ENCODE measurements at regions not wholly inside any gene's neighbourhood (a gene's known extent, or its start where the extent isn't known, plus 50 kb on each side); places are given as distances from the start of the nearest gene placed in this dataset.
"Not testable (repeated sequence)": the region's sequence is repeated elsewhere in the genome, so short reads cannot be mapped to it uniquely, and the experiment has no call there.

GRCh38 chr3:130569461-130570365 lies 52.7 kb downstream of the COL6A6 start:
- no peaks in the 10 kb centered on the region for H3K9me3 Mint-ChIP-seq
- no peak overlapping the region for H3K27ac Mint-ChIP-seq
- POLR2A ChIA-PET, result no interaction called here
- H3K27me3 Mint-ChIP-seq, result peaks cover 11% of the 10 kb centered on the region
- H3K4me1 Mint-ChIP-seq, result no peaks in the 10 kb centered on the region
- no peak for DNase-seq
- H3K36me3 Mint-ChIP-seq (ENCODE audit: low read depth), result no peaks in the 10 kb centered on the region
- CTCF ChIA-PET, result no interaction called here
- no peak overlapping the region for H3K4me3 Mint-ChIP-seq

DNA sequence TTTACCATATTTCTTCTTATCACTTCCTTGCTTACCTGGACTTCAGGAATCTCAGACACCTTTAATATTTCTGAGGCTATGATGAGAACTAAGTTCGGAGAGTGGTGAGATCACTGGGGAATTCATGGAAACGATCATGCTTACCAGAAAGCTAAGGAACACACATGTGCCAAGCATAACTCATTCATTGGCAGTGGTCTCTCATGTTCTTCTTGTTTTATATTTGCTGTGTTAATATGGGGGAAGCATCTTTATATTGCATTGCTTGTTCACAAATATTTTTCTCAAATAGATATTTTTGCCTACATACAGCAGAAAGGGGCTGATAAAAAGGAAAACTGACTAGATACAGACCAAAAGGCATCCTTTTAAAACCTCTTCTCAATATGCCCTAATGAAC lies 55.8 kb downstream of the COL6A6 start:
- Mint-ChIP-seq H3K9me3 (no peaks in the 10 kb centered on the region), H3K36me3 (ENCODE audit: low read depth) (no peaks in the 10 kb centered on the region), H3K27ac (no peak overlapping the region), H3K4me1 (no peaks in the 10 kb centered on the region), H3K4me3 (no peak overlapping the region), H3K27me3 (peaks cover 9% of the 10 kb centered on the region)
- CTCF ChIA-PET, result no interaction called here
- DNase-seq, result no peak
- POLR2A ChIA-PET, result no interaction called here

- Mint-ChIP-seq H3K27ac (no peak overlapping the region), H3K4me3 (no peak overlapping the region), H3K27me3 (peaks cover 16% of the 10 kb centered on the region), H3K4me1 (no peaks in the 10 kb centered on the region), H3K9me3 (no peaks in the 10 kb centered on the region), H3K36me3 (ENCODE audit: low read depth) (no peaks in the 10 kb centered on the region)
- ChIA-PET POLR2A (no interaction called here), CTCF (no interaction called here)
- DNase-seq, result no peak
These were observed 59.6 kb downstream of the COL6A6 start for GRCh38 chr3:130576375-130577266.

- H3K4me3 Mint-ChIP-seq, result no peak overlapping the region
- no peaks in the 10 kb centered on the region for H3K9me3 Mint-ChIP-seq
- no peak overlapping the region for H3K27ac Mint-ChIP-seq
- H3K4me1 Mint-ChIP-seq, result no peaks in the 10 kb centered on the region
- ChIA-PET CTCF (no interaction called here), POLR2A (no interaction called here)
- H3K36me3 Mint-ChIP-seq (ENCODE audit: low read depth), result no peaks in the 10 kb centered on the region
- peaks cover 13% of the 10 kb centered on the region for H3K27me3 Mint-ChIP-seq
- DNase-seq, result no peak
These were observed 65.6 kb downstream of the COL6A6 start for GRCh38 chr3:130582457-130583153.

DNA sequence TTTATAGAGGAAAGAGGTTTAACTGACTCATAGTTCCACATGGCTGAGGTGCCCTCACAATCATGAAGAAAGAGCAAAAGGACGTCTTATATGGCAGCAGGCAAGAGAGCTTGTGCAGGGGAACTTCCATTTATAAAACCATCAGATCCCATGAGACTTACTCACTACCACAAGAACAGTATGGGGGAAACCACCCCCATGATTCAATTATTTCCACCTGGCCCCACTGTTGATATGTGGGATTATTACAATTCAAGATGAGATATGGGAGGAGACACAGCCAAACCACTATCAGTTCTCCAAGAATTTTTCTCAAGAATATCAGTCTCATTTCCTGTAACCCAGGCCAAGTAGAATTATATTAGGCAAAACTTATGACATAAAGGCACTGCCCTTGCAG lies 77.8 kb downstream of the COL6A6 start:
- H3K36me3 Mint-ChIP-seq (ENCODE audit: low read depth); H3K27ac Mint-ChIP-seq; H3K4me3 Mint-ChIP-seq; H3K4me1 Mint-ChIP-seq; H3K9me3 Mint-ChIP-seq; H3K27me3 Mint-ChIP-seq; DNase-seq; POLR2A ChIA-PET; CTCF ChIA-PET: not testable (repeated sequence)

DNA sequence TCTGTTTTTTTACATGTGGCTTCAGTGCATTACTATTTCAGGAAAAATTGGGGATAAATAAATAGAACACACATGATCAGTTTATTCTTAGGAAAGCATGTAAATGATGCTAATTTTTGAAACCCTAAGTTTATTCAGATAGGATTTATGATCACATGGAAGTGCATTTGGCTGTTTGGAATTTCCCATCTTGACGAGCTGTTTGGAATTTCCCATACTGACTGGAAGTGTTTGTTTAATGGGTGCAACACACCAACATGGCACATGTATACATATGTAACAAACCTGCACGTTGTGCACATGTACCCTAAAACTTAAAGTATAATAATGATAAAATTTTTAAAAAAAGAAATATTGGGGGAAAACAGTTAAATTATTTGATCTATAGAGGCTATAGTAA lies 79.5 kb downstream of the COL6A6 start:
- H3K27ac Mint-ChIP-seq, result no peak overlapping the region
- H3K36me3 Mint-ChIP-seq (ENCODE audit: low read depth), result no peaks in the 10 kb centered on the region
- DNase-seq, result no peak
- POLR2A ChIA-PET, result no interaction called here
- H3K4me3 Mint-ChIP-seq, result no peak overlapping the region
- no peaks in the 10 kb centered on the region for H3K9me3 Mint-ChIP-seq
- peaks cover 9% of the 10 kb centered on the region for H3K27me3 Mint-ChIP-seq
- no peaks in the 10 kb centered on the region for H3K4me1 Mint-ChIP-seq
- CTCF ChIA-PET, result no interaction called here

- Mint-ChIP-seq H3K36me3 (ENCODE audit: low read depth) (no peaks in the 10 kb centered on the region), H3K9me3 (peaks cover 6% of the 10 kb centered on the region), H3K4me1 (no peaks in the 10 kb centered on the region), H3K27ac (no peak overlapping the region), H3K4me3 (no peak overlapping the region), H3K27me3 (peaks cover 2% of the 10 kb centered on the region)
- CTCF ChIA-PET, result interaction anchor here (0.7 kb wide), 1 partner anchor 13 kb away, joined by 5 read pairs; no protein-coding TSS in a partner anchor
- POLR2A ChIA-PET, result no interaction called here
- no peak for DNase-seq
These were observed 84.5 kb downstream of the COL6A6 start for GRCh38 chr3:130601442-130601971.

GRCh38 chr3:130604806-130605205 lies 87.8 kb downstream of the COL6A6 start:
- POLR2A ChIA-PET, result no interaction called here
- peaks cover 2% of the 10 kb centered on the region for H3K27me3 Mint-ChIP-seq
- no peaks in the 10 kb centered on the region for H3K4me1 Mint-ChIP-seq
- H3K4me3 Mint-ChIP-seq, result no peak overlapping the region
- no peak overlapping the region for H3K27ac Mint-ChIP-seq
- CTCF ChIA-PET, result no interaction called here
- no peak for DNase-seq
- H3K36me3 Mint-ChIP-seq (ENCODE audit: low read depth), result no peaks in the 10 kb centered on the region
- peaks cover 18% of the 10 kb centered on the region for H3K9me3 Mint-ChIP-seq

DNA sequence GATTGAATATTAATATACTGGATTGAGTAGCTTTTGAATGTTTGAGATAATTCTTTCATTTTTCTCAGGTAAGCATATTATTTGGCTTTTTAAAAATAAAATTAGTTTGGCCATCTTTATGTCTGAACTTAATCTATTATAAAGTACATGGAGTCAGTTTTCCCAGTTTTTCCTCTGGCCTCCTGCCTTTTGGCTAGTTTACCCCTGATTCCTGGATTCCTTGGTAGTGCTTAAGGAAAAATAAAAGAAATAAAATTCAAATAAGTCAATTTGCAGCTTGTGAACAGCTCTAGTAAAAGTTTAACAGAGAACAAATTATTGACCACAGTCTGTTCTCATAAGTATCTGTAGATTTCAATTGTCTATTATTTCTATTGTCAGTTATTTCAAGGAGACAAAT lies 89.4 kb downstream of the COL6A6 start:
- no peak overlapping the region for H3K4me3 Mint-ChIP-seq
- ChIA-PET POLR2A (no interaction called here), CTCF (no interaction called here)
- no peaks in the 10 kb centered on the region for H3K27me3 Mint-ChIP-seq
- H3K27ac Mint-ChIP-seq, result no peak overlapping the region
- H3K36me3 Mint-ChIP-seq (ENCODE audit: low read depth), result no peaks in the 10 kb centered on the region
- H3K4me1 Mint-ChIP-seq, result no peaks in the 10 kb centered on the region
- peaks cover 19% of the 10 kb centered on the region for H3K9me3 Mint-ChIP-seq
- DNase-seq, result no peak

GRCh38 chr3:130607553-130608154 lies 90.7 kb downstream of the COL6A6 start:
- Mint-ChIP-seq H3K4me1 (no peaks in the 10 kb centered on the region), H3K27ac (no peak overlapping the region)

DNA sequence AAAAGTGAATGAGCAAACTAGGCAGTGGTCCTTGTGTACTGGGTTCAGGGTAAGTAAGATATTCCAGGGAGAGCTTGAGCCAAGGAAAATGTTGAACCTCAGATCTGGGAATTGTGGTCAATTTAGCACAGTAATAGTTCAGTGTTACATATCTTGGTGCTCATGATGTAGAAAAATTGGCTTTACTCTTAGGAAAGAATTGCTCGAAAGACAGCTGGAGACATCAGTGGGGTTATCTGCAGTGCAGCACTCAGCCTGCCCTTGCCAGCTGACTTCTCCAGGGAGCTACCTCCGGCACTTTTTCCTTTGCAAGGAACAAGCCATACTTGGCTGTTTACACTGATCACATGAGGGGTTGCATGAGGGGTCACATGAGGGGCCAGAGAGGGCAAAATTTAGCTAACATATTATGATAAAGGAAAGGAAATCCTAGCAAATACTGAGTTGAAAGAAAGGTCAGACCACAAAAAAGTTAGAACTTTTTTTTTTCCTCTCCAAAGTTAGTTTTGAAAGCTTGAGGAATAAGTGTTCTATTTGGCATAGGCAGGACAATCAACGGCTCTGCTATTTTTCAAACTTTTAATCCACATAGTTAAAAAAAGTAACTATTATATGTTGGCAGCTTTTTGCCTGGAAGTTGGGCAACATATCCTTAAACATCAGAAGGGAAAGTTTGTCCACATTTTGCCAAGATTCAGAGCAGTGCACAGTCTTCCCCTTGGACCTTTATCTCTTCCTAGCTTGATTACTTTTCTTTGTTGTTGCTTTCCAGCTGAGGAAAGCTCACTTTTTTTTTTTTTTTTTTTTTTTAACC lies 92.4 kb downstream of the COL6A6 start:
- Mint-ChIP-seq H3K4me3 (no peak overlapping the region), H3K27ac (no peak overlapping the region), H3K4me1 (no peaks in the 10 kb centered on the region), H3K27me3 (no peaks in the 10 kb centered on the region), H3K9me3 (peaks cover 19% of the 10 kb centered on the region), H3K36me3 (ENCODE audit: low read depth) (no peaks in the 10 kb centered on the region)
- CTCF ChIA-PET, result interaction anchor here (0.6 kb wide), 1 partner anchor 324 kb away, joined by 3 read pairs; no protein-coding TSS in a partner anchor
- no peak for DNase-seq
- POLR2A ChIA-PET, result no interaction called here

More at GRCh38 chr3:130607553-130608154, 90.7 kb downstream of the COL6A6 start:
- POLR2A ChIA-PET, result no interaction called here
- CTCF ChIA-PET, result no interaction called here
- Mint-ChIP-seq H3K9me3 (peaks cover 19% of the 10 kb centered on the region), H3K36me3 (ENCODE audit: low read depth) (no peaks in the 10 kb centered on the region), H3K27me3 (no peaks in the 10 kb centered on the region), H3K4me3 (no peak overlapping the region)
- DNase-seq, result no peak

- Mint-ChIP-seq H3K36me3 (ENCODE audit: low read depth) (no peaks in the 10 kb centered on the region), H3K4me1 (no peaks in the 10 kb centered on the region), H3K9me3 (no peaks in the 10 kb centered on the region), H3K27ac (no peak overlapping the region), H3K4me3 (no peak overlapping the region), H3K27me3 (no peaks in the 10 kb centered on the region)
- ChIA-PET POLR2A (no interaction called here), CTCF (no interaction called here)
- DNase-seq, result no peak
These were observed 102.2 kb downstream of the COL6A6 start for GRCh38 chr3:130619196-130619595.
